HG02763 (cell line): ENCODE measurements at regions not wholly inside any gene's neighbourhood (a gene's known extent, or its start where the extent isn't known, plus 50 kb on each side); places are given as distances from the start of the nearest gene placed in this dataset.

Experiments
- ATAC-seq: cut with Tn5 transposase; IDR thresholded peaks from one replicate; pipeline ENCODE4 v1.9.1; 2021; ENCODE audit warnings: mild to moderate bottlenecking, moderate library complexity; ENCODE audit not compliant: unreplicated experiment

DNA sequence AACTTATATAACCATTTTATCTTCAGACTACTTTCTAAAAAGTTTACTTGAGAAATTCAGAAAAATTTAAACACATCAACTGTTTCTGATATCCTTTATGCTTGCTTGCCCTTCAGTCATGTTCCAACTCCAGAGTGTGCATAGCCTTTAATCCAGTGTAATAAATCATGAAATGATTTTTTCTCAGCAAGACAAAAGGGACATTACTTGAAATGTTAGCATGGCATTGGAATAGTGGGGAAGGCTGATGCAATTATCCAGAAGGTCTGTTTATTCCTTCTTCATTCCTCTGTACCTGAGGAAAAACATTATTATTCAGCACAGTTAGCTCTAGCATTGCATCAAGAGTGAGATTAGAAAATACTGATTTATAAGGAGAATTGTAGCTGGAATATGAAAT lies 209.9 kb downstream of the SLC7A11 start:
- ATAC-seq, result no peak

DNA sequence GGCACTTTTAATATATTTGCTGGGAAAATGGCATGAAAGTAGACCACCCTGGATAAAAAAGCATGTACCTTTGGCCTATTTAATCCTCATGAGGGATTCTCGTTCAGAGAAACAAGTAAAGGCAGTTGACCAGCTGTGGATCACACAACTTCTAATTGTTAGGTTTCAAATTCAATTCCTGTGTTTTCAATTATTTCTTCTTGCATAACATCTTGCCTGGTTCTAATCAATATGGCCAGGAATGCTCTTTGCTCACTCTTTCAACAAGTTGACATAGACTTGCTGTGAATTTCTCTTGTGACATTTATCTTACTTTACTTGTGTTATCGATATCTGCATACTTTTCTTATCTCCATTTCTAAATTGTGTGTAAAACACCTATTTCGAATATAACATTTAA lies 211.8 kb downstream of the SLC7A11 start:
- ATAC-seq, result no peak

DNA sequence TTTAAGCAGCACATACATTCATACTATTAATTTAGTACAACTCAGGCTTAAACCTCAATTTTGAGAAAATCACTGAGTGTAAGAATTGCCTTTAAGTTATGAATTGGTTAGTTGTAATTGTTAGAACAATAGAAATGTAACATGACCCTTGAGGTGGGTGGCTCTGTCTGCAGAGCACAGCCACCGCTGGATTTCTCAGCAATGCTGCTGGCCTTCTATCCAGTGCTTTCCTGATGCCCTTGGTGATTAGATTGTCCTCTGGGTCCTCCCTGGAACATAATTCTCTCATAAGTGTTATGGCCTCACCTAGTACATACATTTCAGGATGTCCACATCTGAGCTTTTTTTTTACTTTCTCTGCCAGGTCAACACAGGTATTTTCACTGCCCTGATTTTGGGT lies 213.2 kb downstream of the SLC7A11 start:
- no peak for ATAC-seq

- no peak for ATAC-seq
Measured at GRCh38 chr4:138021139-138021830, 220.9 kb downstream of the SLC7A11 start.

DNA sequence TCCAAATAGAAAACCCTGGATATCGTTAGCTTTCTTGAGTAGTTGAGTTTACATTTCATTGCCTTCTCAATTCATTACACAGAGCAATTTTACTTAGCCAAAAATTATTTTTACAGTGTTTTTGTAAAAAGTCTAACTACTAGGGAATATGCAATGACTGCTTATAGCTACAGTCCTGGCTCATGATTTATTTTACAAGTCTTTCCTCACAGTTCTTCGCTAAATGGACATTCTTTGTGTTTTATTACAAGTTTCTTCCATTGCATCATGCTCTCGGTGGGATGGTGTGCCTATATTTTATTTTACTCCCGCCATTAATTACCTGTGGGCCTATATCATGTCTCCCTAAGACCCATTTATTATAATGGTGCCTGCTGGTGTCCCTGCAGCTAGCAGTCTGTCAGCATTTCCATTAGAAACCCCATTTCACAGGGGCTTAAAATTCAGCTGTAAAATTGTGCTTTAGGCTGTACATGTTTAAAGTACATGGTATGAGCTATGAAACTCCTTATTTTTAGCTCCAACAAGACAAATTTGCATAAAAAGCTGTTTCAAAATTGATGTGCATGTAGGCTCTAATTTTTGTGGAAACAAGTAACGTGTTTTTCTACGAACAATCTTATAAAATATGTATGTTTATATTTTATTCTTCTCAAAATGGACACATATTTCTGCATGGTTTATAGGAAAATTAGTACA lies 227.4 kb downstream of the SLC7A11 start:
- no peak for ATAC-seq

DNA sequence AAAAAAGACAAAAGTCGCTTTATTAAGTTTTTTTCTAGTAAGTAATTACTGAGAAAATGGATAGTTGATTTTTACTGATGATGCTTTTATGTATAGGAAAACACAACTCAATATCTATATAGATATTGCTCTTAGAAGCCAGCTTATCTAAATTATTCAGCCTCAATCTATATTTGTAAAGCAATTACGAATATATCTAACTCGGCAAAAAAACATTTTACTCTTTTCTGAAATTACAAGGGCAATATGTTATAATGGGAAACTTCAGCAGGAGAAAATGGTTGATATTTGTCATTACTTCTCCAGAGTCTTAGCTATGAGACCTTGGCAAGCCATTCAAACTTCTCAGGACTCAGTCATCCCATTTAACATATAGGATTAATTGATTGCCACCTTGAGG lies 228.5 kb downstream of the SLC7A11 start:
- ATAC-seq, result no peak

- ATAC-seq, result no peak
Measured at GRCh38 chr4:138010639-138011038, 231.5 kb downstream of the SLC7A11 start.

- no peak for ATAC-seq
Measured at GRCh38 chr4:138007572-138007971, 234.6 kb downstream of the SLC7A11 start.

GRCh38 chr4:138005486-138005885 lies 236.7 kb downstream of the SLC7A11 start:
- no peak for ATAC-seq

GRCh38 chr4:138003248-138003647 lies 238.9 kb downstream of the SLC7A11 start:
- ATAC-seq, result peak; percentile 96

GRCh38 chr4:137998666-137999429 lies 243.3 kb downstream of the SLC7A11 start:
- no peak for ATAC-seq

GRCh38 chr4:137997496-137997895 lies 244.7 kb downstream of the SLC7A11 start:
- no peak for ATAC-seq

- no peak for ATAC-seq
Measured at GRCh38 chr4:137994853-137995252, 247.3 kb downstream of the SLC7A11 start.

GRCh38 chr4:137993232-137993631 lies 248.9 kb downstream of the SLC7A11 start:
- ATAC-seq, result no peak

- ATAC-seq, result no peak
Measured at GRCh38 chr4:137981277-137981676, 260.9 kb downstream of the SLC7A11 start.

DNA sequence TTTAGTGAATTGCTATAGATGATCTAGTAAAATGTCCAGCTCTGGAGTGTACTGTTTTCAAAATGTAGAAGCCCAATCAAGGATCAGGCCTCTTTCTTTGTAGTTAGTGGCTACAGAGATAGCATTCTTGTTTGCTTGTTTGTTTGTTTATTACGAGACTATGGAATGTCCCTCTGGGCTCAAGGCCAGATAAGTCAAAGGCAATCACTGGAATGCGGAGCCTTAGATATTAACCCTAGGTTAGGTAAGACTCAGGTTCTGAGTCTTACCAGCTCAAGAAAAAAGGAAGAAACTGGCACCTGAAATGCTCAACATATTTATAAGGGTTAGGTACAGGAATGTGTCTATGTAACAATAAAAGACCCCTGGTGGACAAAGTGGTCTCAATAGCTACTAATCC lies 261.5 kb downstream of the SLC7A11 start:
- ATAC-seq, result no peak

GRCh38 chr4:137979938-137980337 lies 262.2 kb downstream of the SLC7A11 start:
- ATAC-seq, result no peak

GRCh38 chr4:137968956-137969678 lies 273.0 kb downstream of the SLC7A11 start:
- ATAC-seq, result no peak

DNA sequence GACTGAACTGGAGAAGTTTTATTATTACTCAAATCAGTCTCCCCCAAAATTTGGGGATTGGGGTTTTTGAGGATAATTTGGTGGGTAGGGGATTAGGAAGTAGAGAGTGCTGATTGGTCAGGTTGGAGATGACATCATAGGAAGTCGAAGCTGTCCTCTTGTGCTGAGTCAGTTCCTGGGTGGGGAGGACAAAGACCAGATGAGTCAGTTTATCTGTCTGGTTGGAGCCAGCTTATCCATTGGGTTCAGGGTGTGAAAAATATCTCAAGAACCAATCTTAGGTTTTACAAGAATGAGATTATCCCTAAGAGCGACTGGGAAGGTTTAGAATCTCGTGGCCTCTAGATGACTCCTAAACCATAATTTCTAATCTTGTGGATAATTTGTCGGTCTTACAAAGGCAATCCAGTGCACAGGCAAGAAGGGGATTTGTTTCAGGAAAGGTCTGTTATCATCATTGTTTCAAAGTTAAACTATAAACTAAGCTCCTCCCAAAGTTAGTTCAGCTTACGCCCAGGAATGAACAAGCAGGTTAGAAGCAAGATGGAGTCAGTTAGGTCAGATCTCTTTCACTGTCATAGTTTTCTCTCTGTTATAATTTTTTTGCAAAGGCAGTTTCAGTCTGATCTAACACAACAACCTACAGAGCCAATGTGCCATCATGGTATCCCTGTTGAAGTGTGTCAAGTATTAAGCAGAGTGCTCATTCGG lies 274.5 kb downstream of the SLC7A11 start:
- no peak for ATAC-seq

DNA sequence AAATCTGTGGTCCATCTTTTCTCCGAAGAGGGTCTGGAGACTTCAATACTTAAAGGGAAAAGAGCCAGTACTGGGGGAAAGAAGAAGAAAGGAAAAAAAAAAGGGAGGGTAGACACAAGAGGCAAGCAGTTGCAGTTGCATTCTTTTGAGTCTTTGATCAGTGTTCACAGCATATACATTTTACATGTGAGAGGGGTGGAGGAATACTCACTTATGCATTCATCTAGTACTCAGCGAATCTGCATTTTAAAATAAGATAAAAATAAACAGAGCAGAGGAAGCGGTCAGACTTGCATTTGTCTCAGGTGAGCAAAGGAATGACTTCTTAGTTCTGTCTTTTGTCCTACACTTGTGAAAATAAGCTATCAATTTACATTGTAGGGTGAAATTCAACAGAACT lies 275.6 kb downstream of the SLC7A11 start:
- ATAC-seq, result no peak

DNA sequence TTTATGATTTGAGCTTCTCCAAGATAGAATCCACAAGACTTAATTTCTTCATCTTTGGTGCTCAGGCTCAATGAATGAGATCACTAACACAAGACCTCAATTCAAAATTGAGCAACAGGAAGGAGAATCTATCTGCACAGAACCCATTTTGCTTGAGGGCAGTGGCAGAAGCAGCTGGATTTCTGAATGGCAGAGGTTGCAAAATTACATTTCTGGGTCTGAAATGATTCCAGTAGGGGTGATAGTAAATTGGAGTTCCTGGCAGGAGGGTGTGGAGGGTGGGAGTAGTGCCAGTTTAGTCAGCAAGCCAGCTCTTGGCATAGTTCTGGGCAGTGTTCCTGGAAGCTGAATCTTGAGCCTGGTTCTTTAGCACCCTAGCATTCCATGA lies 281.1 kb downstream of the SLC7A11 start:
- ATAC-seq, result no peak
